H1 (cell line): ENCODE measurements at regions not wholly inside any gene's neighbourhood (a gene's known extent, or its start where the extent isn't known, plus 50 kb on each side); places are given as distances from the start of the nearest gene placed in this dataset.

Experiments used
- CTBP2 ChIP-seq: IDR thresholded peaks from 2 replicates; pipeline ENCODE4 v1.7.0; 2011; ENCODE audit warnings: borderline replicate concordance, mild to moderate bottlenecking, moderate library complexity, mixed read lengths, low read length; ENCODE audit not compliant: insufficient read depth, insufficient read length
- EP300 ChIP-seq, 2 experiments: IDR thresholded peaks; 1 replicate in 1 of 2; 2 replicates in 1 of 2; pipeline ENCODE4 v1.6.1; 2011 to 2012; ENCODE audit warnings: low read depth in 2 of 2, low read length in 2 of 2, mild to moderate bottlenecking in 2 of 2, borderline replicate concordance in 1 of 2, inconsistent platforms in 1 of 2, moderate library complexity in 1 of 2
- KDM5A ChIP-seq: fragments of 200-600 bp; IDR thresholded peaks from 2 replicates; pipeline ENCODE4 v1.7.1; 2012; ENCODE audit warnings: mild to moderate bottlenecking, low read length, inconsistent platforms, mixed read lengths
- POU5F1 ChIP-seq: IDR thresholded peaks from 2 replicates; pipeline ENCODE4 v1.6.1; 2011; ENCODE audit warnings: low read depth, mild to moderate bottlenecking, low read length, moderate library complexity
- RFX5 ChIP-seq: IDR thresholded peaks from 2 replicates; pipeline ENCODE4 v1.6.1; 2011; ENCODE audit warnings: low read depth, low read length, improper control_type of control experiment, borderline replicate concordance
- RNF2 ChIP-seq: fragments of 200-900, 300-1000 bp; sonication (generic); IDR thresholded peaks from 2 replicates; pipeline ENCODE4 v1.7.1; 2016; ENCODE audit warnings: borderline replicate concordance, low read depth, mild to moderate bottlenecking, antibody characterized with exemption, low read length; ENCODE audit not compliant: poor library complexity, severe bottlenecking; ENCODE audit errors: missing control alignments
- SAP30 ChIP-seq: fragments of 300-600 bp; sonication (generic); IDR thresholded peaks from 2 replicates; pipeline ENCODE4 v1.7.1; 2012; ENCODE audit warnings: low read length, moderate library complexity, mild to moderate bottlenecking, inconsistent platforms; ENCODE audit not compliant: insufficient read depth, insufficient replicate concordance
- TF ChIP-seq, protein P1 (sequence below): fragments of 300-600 bp; sonication (generic); IDR thresholded peaks from 2 replicates; pipeline ENCODE4 v1.7.1; 2012; ENCODE audit warnings: low read length, moderate library complexity, mild to moderate bottlenecking, inconsistent platforms; ENCODE audit not compliant: insufficient replicate concordance
- TF ChIP-seq, protein P2 (sequence below): IDR thresholded peaks from 2 replicates; pipeline ENCODE4 v1.6.1; 2012; ENCODE audit warnings: low read length, inconsistent platforms

DNA sequence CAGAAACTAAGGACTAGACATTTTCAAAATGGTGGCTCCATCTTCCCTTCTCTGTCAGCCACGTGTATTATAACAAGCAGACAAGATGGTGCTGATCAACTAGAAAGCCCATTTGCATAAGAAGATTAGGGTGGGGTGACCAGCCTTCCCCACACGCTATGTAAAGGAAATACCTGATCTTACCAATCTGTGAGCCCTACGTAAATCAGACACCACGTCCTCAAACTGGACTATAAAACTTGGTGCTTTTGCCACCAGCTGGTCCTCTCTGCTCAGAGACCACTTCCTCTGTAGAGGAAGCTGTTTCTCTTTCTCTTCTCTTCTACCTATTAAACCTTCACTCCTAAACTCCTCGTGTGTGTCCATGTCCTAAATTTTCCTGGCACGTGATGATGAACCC lies 101.1 kb upstream of the PLEKHG7 start (continued):
- TF ChIP-seq, protein P1, sequence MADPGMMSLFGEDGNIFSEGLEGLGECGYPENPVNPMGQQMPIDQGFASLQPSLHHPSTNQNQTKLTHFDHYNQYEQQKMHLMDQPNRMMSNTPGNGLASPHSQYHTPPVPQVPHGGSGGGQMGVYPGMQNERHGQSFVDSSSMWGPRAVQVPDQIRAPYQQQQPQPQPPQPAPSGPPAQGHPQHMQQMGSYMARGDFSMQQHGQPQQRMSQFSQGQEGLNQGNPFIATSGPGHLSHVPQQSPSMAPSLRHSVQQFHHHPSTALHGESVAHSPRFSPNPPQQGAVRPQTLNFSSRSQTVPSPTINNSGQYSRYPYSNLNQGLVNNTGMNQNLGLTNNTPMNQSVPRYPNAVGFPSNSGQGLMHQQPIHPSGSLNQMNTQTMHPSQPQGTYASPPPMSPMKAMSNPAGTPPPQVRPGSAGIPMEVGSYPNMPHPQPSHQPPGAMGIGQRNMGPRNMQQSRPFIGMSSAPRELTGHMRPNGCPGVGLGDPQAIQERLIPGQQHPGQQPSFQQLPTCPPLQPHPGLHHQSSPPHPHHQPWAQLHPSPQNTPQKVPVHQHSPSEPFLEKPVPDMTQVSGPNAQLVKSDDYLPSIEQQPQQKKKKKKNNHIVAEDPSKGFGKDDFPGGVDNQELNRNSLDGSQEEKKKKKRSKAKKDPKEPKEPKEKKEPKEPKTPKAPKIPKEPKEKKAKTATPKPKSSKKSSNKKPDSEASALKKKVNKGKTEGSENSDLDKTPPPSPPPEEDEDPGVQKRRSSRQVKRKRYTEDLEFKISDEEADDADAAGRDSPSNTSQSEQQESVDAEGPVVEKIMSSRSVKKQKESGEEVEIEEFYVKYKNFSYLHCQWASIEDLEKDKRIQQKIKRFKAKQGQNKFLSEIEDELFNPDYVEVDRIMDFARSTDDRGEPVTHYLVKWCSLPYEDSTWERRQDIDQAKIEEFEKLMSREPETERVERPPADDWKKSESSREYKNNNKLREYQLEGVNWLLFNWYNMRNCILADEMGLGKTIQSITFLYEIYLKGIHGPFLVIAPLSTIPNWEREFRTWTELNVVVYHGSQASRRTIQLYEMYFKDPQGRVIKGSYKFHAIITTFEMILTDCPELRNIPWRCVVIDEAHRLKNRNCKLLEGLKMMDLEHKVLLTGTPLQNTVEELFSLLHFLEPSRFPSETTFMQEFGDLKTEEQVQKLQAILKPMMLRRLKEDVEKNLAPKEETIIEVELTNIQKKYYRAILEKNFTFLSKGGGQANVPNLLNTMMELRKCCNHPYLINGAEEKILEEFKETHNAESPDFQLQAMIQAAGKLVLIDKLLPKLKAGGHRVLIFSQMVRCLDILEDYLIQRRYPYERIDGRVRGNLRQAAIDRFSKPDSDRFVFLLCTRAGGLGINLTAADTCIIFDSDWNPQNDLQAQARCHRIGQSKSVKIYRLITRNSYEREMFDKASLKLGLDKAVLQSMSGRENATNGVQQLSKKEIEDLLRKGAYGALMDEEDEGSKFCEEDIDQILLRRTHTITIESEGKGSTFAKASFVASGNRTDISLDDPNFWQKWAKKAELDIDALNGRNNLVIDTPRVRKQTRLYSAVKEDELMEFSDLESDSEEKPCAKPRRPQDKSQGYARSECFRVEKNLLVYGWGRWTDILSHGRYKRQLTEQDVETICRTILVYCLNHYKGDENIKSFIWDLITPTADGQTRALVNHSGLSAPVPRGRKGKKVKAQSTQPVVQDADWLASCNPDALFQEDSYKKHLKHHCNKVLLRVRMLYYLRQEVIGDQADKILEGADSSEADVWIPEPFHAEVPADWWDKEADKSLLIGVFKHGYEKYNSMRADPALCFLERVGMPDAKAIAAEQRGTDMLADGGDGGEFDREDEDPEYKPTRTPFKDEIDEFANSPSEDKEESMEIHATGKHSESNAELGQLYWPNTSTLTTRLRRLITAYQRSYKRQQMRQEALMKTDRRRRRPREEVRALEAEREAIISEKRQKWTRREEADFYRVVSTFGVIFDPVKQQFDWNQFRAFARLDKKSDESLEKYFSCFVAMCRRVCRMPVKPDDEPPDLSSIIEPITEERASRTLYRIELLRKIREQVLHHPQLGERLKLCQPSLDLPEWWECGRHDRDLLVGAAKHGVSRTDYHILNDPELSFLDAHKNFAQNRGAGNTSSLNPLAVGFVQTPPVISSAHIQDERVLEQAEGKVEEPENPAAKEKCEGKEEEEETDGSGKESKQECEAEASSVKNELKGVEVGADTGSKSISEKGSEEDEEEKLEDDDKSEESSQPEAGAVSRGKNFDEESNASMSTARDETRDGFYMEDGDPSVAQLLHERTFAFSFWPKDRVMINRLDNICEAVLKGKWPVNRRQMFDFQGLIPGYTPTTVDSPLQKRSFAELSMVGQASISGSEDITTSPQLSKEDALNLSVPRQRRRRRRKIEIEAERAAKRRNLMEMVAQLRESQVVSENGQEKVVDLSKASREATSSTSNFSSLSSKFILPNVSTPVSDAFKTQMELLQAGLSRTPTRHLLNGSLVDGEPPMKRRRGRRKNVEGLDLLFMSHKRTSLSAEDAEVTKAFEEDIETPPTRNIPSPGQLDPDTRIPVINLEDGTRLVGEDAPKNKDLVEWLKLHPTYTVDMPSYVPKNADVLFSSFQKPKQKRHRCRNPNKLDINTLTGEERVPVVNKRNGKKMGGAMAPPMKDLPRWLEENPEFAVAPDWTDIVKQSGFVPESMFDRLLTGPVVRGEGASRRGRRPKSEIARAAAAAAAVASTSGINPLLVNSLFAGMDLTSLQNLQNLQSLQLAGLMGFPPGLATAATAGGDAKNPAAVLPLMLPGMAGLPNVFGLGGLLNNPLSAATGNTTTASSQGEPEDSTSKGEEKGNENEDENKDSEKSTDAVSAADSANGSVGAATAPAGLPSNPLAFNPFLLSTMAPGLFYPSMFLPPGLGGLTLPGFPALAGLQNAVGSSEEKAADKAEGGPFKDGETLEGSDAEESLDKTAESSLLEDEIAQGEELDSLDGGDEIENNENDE, result no peak
- TF ChIP-seq RNF2, result no peak
- TF ChIP-seq KDM5A, result no peak
- TF ChIP-seq CTBP2, result no peak
- TF ChIP-seq SAP30, result no peak
- TF ChIP-seq, protein P2, sequence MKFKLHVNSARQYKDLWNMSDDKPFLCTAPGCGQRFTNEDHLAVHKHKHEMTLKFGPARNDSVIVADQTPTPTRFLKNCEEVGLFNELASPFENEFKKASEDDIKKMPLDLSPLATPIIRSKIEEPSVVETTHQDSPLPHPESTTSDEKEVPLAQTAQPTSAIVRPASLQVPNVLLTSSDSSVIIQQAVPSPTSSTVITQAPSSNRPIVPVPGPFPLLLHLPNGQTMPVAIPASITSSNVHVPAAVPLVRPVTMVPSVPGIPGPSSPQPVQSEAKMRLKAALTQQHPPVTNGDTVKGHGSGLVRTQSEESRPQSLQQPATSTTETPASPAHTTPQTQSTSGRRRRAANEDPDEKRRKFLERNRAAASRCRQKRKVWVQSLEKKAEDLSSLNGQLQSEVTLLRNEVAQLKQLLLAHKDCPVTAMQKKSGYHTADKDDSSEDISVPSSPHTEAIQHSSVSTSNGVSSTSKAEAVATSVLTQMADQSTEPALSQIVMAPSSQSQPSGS, result no peak
- no peak for TF ChIP-seq POU5F1
- TF ChIP-seq RFX5, result no peak
- no peak for TF ChIP-seq EP300 (IDR thresholded peaks at IDR 0.05; ENCODE audit: borderline replicate concordance in 1 of 2, low read depth in 2 of 2, low read length in 2 of 2)
